ENCODE measurements at regions not wholly inside any gene's neighbourhood (a gene's known extent, or its start where the extent isn't known, plus 50 kb on each side); places are given as distances from the start of the nearest gene placed in this dataset.
"Not testable (repeated sequence)": the region's sequence is repeated elsewhere in the genome, so short reads cannot be mapped to it uniquely, and the experiment has no call there.

DNA sequence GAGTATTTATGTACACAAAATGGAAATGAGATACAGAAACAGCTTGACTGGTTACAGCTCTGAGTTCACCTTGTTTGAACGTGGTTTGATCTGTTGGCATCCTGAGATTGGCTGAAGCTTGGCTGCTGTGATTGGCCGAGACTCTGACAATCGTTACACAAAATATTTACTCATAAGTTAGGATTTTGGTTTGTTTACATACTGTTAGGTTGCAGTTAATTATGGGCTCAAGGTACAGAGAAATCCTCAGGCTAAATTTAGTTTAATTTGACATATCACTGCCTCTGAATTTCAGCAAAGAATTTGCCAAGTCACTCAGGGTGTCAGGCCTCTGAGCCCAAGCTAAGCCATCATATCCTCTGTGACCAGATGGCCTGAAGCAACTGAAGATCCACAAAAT is 227.3 kb downstream of the COPRS start:
- intact Hi-C loops (cut with DNase I, micrococcal nuclease), result no loop called here
- peaks cover 5% of the 10 kb centered on the region for H3K9me3 ChIP-seq
- H3K4me3 ChIP-seq, result no peak overlapping the region
- no peaks in the 10 kb centered on the region for H3K36me3 ChIP-seq (ENCODE audit: low read depth)
- no peak for ATAC-seq
- no peak for DNase-seq
- no peaks in the 10 kb centered on the region for H3K4me1 ChIP-seq (ENCODE audit: low read depth)
- TF ChIP-seq, protein P1, sequence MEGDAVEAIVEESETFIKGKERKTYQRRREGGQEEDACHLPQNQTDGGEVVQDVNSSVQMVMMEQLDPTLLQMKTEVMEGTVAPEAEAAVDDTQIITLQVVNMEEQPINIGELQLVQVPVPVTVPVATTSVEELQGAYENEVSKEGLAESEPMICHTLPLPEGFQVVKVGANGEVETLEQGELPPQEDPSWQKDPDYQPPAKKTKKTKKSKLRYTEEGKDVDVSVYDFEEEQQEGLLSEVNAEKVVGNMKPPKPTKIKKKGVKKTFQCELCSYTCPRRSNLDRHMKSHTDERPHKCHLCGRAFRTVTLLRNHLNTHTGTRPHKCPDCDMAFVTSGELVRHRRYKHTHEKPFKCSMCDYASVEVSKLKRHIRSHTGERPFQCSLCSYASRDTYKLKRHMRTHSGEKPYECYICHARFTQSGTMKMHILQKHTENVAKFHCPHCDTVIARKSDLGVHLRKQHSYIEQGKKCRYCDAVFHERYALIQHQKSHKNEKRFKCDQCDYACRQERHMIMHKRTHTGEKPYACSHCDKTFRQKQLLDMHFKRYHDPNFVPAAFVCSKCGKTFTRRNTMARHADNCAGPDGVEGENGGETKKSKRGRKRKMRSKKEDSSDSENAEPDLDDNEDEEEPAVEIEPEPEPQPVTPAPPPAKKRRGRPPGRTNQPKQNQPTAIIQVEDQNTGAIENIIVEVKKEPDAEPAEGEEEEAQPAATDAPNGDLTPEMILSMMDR (IDR thresholded peaks at IDR 0.05), result no peak

DNA sequence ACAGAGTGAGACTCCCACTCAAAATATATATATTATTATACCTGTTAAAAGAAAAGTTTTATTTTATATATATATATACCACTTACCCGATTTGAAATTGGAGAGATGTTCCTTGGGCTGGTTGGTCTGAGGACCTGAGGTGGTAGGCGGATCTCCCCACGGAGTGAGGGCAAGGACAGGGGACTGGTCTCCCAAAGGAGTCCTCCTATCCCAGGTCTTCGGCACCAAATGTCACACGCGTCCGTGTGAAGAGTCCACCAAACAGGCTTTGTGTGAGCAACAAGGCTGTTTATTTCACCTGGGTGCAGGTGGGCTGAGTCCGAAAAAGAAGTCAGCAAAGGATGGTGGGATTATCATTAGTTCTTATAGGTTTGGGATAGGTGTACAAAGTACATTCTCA is 228.2 kb downstream of the COPRS start:
- not testable (repeated sequence) for H3K36me3 ChIP-seq (ENCODE audit: low read depth)

DNA sequence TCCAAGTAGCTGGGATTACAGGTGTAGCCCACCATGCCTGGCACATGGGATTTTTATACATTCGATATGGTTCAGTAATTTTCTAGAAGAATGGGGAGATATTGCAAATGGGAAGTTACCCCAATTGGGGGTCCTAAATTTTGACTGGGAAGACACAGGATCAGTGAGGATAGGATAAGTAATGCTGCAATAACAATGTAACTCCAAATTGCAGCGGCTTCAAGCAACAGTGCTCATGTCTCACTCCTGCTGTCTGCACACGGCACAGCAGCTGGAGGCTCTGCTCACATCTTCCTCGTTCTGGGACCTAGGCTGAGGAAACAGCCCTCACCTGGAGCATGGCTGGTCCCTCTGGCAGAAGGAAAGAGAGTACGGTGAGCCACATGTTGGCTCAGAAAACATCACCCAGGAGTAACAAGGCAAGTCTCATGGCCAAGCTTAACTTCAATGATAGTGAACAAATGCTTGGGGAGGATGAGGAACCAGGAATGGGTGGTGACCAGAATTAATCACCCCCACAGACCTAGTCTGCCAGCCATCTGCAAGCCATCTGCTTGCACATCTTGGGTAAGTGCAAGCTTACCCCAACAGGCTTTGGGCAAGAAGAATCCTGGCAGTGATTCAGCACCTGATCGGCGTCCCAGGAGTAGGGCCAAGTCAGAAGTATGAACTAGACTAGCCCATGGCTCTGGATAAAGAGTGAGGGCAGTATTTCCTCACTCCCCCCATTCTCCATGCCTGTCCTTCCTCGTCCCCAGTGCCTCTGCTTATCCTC is 229.2 kb downstream of the COPRS start:
- Histone ChIP-seq H3K4me3 (no peak overlapping the region), H3K4me1 (ENCODE audit: low read depth) (no peaks in the 10 kb centered on the region), H3K9me3 (peaks cover 8% of the 10 kb centered on the region), H3K36me3 (ENCODE audit: low read depth) (no peaks in the 10 kb centered on the region)
- TF ChIP-seq, protein P1 (IDR thresholded peaks at IDR 0.05), result no peak
- ATAC-seq, result no peak
- intact Hi-C loops (cut with DNase I, micrococcal nuclease), result no loop called here
- DNase-seq, result no peak

More for the DNA sequence above, 228.2 kb downstream of the COPRS start:
- ATAC-seq; H3K4me3 ChIP-seq; intact Hi-C loops (cut with DNase I, micrococcal nuclease); H3K9me3 ChIP-seq; H3K4me1 ChIP-seq (ENCODE audit: low read depth); DNase-seq: not testable (repeated sequence)

DNA sequence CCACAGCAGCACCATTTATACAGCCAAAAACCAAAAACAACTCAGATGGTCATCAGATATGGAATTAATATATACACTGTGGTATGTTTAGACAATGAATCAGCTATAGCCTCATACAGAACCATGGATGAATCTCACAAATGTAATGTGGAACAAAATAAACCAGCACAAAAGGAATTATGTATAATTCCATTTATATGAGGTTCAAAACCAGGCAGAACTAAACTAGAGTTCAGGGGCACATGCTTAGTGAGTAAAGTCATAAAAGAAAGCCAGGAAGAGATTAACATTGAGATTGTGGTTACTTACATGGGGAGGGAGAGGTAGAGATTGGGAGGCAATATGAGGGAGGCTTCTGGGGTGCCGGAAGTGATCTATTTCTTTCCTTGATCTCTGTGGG is 231.1 kb downstream of the COPRS start:
- Histone ChIP-seq H3K9me3 (peaks cover 9% of the 10 kb centered on the region), H3K36me3 (ENCODE audit: low read depth) (no peaks in the 10 kb centered on the region), H3K4me1 (ENCODE audit: low read depth) (no peaks in the 10 kb centered on the region), H3K4me3 (no peak overlapping the region)
- TF ChIP-seq, protein P1 (IDR thresholded peaks at IDR 0.05), result no peak
- intact Hi-C loops (cut with DNase I, micrococcal nuclease), result no loop called here
- ATAC-seq (no peak), DNase-seq (no peak)

DNA sequence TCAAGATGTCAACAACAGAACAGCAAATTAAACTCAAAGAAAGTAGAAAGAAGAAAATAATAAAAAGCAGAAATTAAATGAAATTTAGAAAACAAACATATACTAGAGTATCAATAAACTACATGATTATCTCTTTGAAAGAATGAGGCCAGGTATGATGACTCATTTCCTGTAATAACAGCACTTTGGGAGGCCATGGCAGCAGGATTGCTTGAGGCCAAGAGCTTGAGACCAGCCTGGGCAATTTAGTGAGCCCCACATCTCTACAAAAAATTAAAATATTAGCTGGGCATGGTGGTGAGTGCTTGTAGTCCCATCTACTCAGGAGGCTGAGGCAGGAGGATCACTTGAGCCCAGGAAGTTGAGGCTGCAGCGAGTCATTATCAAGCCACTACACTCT is 232.5 kb downstream of the RAB11FIP4 start:
- TF ChIP-seq, protein P1 (IDR thresholded peaks at IDR 0.05), result no peak
- H3K9me3 ChIP-seq, result peaks cover 9% of the 10 kb centered on the region

DNA sequence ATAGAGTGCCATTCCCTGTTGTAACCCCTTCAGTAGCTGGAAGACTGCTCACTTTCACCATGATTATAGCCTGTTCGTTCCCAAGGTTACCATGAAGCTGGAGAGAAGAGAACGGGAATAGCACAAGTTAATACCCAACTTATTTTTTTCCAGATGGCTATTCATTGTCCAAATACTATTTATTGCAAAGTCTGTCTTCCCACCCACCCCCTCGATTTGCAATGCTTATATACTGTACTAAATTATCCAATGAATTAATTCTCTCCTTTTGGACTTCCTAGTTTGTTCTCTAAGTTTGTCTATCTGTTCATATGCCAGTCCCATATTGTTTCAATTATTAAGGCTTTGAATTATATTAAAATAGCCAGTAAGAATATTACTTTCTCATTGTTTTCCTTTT is 231.0 kb downstream of the RAB11FIP4 start:
- Histone ChIP-seq H3K36me3 (ENCODE audit: low read depth) (no peaks in the 10 kb centered on the region), H3K4me1 (ENCODE audit: low read depth) (no peaks in the 10 kb centered on the region), H3K4me3 (no peak overlapping the region), H3K9me3 (peaks cover 9% of the 10 kb centered on the region)
- TF ChIP-seq, protein P1 (IDR thresholded peaks at IDR 0.05), result no peak
- no peak for ATAC-seq
- intact Hi-C loops (cut with DNase I, micrococcal nuclease), result no loop called here
- DNase-seq, result no peak

More for the DNA sequence above, 232.5 kb downstream of the RAB11FIP4 start:
- DNase-seq (no peak), ATAC-seq (no peak)
- Histone ChIP-seq H3K4me3 (no peak overlapping the region), H3K36me3 (ENCODE audit: low read depth) (no peaks in the 10 kb centered on the region), H3K4me1 (ENCODE audit: low read depth) (no peaks in the 10 kb centered on the region)
- intact Hi-C loops (cut with DNase I, micrococcal nuclease), result no loop called here

Measured in mucosa of descending colon (tissue), 3 donors.